NCI-H82 (cell line): ENCODE measurements at regions not wholly inside any gene's neighbourhood (a gene's known extent, or its start where the extent isn't known, plus 50 kb on each side); places are given as distances from the start of the nearest gene placed in this dataset.

ENCODE experiments used
- DNase-seq: peaks from one replicate; lab custom pipeline; 2025; lab: John Stamatoyannopoulos, UW

DNA sequence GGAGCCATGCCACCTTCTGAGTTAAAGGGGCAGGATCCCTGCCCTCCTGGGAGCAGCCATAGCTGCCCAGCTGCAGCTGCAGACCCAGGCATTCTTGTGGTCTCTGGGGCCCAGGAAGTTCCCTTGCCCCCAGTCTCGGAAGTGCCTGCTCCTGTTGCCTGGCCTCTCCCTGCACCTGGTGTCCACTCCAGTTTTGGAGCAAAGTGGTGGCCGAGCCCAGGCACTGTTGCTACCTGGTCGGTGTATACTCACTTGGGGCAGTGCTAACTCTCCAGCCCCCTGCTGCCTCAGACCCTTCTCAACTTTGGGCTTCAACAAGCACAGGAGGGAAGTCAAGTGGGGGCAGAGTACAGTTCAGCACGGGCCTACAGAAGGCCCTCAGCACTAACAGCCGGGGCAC is 352.9 kb upstream of the NCAM2 start:
- no peak for DNase-seq

GRCh38 chr21:20646431-20647165 is 351.6 kb upstream of the NCAM2 start:
- DNase-seq: no peak

GRCh38 chr21:20647607-20648006 is 350.6 kb upstream of the NCAM2 start:
- DNase-seq: no peak

- DNase-seq: no peak
These were observed 349.0 kb upstream of the NCAM2 start for GRCh38 chr21:20649231-20649630.

GRCh38 chr21:20652846-20653245 is 345.4 kb upstream of the NCAM2 start:
- no peak for DNase-seq

GRCh38 chr21:20661246-20661645 is 337.0 kb upstream of the NCAM2 start:
- DNase-seq: no peak

DNA sequence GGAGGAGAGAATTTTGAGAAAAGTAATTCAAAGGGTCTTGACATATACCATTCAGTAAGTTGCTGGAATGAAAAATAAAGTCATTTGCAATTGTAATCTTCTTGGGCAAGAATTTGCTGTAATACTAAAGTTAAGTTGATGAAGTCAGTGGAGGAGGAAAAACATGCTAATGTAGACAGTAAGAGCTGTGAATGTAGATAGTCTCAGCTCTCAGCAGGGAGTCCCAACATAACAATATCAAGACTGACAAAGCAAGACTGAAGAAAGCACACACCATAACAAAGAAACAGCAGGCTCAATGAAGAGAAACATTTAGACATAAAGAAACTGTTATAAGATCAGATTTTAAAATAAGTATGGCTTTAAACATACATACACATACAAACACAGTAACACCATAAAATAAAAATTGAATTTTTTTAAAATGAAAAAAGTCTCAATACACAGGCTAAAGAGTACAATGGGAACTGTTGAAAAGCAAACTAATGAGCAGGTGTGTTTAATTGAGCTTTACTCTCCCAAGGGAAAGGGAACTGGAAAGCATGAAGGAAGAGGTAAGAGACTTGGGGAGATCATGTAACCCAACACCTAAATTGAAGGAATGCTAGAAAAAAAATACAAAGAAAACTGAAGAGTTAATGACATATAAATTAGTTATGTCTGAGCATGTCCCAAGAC is 336.3 kb upstream of the NCAM2 start:
- DNase-seq: no peak

GRCh38 chr21:20662514-20662913 is 335.7 kb upstream of the NCAM2 start:
- DNase-seq: no peak

GRCh38 chr21:20667931-20668330 is 330.3 kb upstream of the NCAM2 start:
- no peak for DNase-seq

DNA sequence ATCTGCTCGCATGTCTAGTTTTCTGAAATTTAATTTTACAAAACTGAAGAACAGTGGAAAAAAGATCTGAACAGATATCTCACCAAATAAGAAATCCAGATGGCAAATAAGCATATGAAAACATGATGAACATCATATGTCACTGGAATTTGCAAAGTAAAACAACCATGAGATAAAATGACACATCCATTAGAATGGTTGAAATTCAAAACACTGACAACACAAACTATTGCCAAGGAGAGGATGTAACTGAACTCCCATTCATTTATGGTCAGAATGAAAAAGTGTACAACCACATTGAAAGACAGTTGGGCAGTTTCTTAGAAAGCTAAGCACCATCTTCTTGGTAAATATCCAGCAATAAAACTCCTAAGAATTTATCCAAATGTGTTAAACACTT is 312.7 kb upstream of the NCAM2 start:
- DNase-seq: no peak

- no peak for DNase-seq
These were observed 299.6 kb upstream of the NCAM2 start for GRCh38 chr21:20698585-20698984.

DNA sequence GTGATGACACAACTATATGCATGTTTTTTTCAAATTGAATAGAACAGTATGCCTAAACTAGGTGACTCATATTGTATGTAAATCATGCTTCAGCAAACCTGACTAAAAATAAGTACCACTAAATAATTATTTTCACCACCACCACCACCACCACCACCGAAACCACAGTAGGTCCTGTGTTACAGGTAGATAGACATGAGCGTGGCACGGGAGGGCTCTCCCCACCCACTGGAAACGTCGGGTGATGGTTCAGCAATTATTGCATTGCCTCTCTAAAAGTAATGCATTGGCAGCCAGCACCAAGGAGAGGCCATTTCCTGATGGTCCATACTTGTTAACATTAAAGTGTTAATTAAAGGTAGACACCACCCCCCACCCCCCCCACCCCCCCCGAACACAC is 297.0 kb upstream of the NCAM2 start:
- DNase-seq: no peak

- DNase-seq: no peak
These were observed 295.0 kb upstream of the NCAM2 start for GRCh38 chr21:20703112-20703767.

DNA sequence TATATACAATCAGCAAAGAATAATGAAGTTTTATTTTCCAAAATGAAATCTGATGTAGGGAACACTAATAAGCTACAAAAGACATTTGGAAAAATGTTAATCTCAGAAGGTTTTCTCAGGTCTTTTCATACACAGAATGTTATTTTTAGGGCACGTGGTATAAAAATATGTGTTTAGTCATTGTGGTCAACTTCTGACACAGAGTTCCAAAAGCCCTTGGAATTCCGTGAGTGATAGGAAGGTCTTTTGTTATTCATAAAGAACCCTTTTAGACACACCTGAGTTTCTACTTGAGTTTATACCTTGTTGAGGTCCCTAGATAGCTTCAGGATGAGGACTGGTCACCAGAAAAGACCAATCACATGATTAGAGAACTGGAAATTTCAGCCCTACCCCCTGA is 277.6 kb upstream of the NCAM2 start:
- no peak for DNase-seq

DNA sequence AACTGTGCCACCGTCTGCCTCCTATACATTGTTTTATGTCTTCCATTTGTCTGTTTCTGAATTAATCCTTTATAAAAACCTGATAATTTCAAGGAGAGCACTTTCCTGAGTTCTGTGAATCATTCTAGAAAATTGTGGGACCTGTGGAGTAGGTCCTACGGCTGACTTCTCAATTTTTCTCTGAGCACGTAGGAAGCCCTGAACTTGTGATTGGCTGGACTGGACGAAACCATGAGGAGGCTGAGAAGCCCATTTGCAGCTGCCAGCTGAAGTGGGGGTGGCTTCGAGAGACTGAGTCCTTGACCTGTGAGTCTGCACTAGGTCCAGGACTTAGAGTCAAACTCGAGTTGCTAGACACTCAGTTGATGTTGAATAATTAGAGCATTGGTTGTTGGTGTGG is 277.1 kb upstream of the NCAM2 start:
- no peak for DNase-seq

GRCh38 chr21:20728691-20729090 is 269.5 kb upstream of the NCAM2 start:
- no peak for DNase-seq

DNA sequence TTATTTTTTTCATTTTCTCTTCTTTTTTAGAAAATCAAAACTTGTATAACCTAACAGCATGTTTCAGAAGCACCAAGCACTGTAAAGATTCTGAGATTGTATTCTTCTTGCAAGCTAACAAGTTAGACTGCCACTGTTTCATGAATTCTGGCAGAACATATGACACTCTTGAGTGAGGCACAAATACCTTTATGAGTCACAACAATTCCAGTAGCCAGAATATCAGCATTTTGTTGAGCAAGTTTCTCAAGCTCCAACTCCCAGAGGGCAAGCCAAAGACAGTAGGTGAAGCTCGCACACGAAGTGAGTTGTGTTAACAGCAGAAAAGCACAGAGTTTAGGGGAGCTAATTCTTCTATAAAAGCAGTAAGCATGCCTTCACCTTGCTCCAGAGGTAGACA is 268.8 kb upstream of the NCAM2 start:
- DNase-seq: no peak

DNA sequence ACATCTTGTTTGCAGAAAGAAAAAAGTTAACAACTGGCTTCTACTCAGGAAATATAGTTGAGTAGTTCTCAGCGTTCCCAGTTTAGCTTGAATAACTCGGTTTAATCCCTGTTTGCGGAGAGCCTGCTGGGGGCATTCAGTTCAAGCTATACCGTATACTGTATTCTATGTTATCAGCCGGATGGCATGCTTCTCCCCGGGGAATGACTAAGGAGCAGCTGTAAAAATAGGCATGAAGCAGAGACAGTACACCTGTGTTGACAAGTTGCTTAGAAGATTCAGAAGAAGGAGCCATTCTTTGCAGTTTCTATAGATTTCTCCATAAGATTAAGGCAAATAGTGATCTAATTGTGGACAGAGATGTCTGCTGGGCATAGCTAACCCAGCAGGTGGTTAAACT is 267.8 kb upstream of the NCAM2 start:
- no peak for DNase-seq

DNA sequence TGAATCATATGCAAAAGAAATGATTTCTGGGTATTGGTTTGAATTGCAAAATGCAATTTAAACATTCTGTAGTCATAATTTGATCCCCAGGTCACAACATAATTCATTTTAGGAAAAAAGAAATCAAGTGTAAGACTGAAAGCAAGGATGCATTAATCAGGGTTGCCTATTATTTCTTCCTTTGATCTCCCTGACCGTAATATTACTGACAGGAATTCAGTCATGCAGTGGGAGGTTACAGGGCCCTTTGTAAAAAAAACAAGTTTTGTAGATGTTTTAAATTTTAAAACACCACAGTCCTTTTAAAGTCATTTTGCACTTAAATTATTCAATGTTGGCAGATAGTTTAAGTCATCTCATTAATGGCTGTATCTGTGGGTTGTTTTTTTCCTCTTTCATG is 263.0 kb upstream of the NCAM2 start:
- DNase-seq: no peak

DNA sequence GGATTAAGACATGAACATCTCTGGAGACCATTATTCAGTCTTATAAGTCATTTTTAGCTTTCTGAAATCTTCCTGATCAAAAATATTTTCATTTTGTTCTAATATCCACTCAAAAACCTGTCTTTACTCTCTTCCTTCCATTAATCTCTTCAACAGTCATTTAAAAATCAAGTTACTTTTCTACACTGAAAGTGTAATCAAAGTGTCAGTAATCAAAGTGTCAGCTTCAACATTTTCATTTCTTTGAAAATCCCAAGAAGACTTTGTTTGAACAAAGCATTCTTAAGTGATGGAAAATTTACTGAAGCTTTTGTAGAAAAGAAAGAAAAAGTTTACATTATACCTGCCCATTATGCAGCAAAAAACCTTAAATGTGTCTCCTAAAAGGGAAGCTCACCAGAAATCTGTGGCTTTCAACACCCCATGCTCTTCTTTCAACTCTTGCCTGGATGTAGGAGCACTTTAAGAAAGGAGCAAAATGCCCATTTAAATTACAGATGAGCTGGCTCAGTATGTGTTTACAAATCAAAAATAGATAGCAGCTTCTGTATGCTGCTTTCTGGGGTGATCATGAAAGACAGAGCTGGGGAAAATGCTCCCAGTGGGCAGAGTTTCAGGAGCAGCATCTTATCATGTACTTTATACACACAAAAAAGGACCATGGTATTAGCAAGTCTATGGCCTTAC is 260.8 kb upstream of the NCAM2 start:
- no peak for DNase-seq

DNA sequence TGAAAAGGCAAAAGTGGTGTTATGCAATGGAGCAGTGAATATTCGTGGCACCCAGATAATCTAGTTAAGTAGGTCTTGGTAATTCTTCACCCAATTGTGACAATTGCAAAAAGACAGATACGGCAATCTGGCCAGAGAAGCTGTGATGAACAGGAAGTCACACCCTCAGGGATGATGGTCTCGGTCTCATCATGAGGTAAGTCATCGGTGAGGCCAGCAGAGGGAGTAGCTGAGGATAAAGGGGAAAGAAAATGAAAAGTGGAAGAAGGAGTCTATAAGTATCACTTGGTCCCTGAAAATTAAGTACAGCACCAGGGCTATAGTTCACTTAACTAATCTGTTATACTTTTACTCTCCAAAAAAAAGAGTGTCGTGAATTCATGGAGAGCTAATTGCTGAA is 258.8 kb upstream of the NCAM2 start:
- peak; percentile 53 for DNase-seq

DNA sequence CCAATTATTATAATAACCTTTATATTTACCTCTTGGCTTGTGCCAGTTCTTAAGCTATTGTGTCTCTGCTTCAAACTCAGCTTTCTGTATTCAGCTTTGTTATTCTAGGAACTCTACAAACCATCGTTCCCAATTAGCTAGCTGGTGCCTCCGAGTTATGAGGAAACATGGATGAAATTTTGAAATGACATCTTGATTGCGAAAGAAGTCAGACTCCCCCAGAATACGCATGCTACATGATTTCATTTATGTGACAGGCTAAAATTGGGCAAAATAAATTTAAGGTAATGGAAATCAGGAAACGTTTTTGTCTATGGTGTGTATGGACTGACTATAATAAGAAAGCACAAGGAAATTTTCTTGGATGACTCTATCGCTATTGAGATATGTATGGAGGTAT is 256.8 kb upstream of the NCAM2 start:
- DNase-seq: no peak

DNA sequence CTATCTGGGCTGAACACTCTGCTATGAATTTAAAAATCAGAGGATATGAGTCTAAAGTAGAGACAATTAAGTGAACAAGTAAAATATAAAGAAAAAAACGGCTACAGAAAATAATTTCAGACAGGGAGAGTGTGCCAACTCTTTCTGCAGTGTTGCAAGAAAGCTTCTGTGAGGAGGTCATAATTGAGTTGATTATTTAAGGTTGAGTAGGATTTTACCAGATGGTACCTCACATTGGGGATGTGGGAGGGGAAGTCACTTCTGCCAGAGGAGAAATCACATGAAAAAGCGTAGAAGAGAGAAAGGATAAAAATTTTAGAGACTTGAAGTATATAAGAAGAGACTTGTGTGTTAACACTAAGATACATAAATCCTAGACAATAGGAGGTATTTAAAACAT is 238.0 kb upstream of the NCAM2 start:
- no peak for DNase-seq
